Frontal cortex (tissue), 3 donors: ENCODE measurements at regions not wholly inside any gene's neighbourhood (a gene's known extent, or its start where the extent isn't known, plus 50 kb on each side); places are given as distances from the start of the nearest gene placed in this dataset.
A peak's percentile ranks its signal among the peaks of the same experiment; 100 is the strongest.

Experiments
- DNase-seq, 2 donors: peaks; one replicate each; pipeline ENCODE4 v3.0.0; 2012; ENCODE audit warnings: low spot score in 2 of 2
- FAIRE-seq: peaks from 2 replicates; lab custom pipeline; 2012; peaks lifted over from hg19 to GRCh38; lab: Jason Lieb, UNC
- donor health status: control.
- donor health status: control.
- donor health status: control.

- FAIRE-seq (no peak), DNase-seq (no peak)
Measured at GRCh38 chr9:105828171-105828570, 133.8 kb downstream of the TMEM38B start.

DNA sequence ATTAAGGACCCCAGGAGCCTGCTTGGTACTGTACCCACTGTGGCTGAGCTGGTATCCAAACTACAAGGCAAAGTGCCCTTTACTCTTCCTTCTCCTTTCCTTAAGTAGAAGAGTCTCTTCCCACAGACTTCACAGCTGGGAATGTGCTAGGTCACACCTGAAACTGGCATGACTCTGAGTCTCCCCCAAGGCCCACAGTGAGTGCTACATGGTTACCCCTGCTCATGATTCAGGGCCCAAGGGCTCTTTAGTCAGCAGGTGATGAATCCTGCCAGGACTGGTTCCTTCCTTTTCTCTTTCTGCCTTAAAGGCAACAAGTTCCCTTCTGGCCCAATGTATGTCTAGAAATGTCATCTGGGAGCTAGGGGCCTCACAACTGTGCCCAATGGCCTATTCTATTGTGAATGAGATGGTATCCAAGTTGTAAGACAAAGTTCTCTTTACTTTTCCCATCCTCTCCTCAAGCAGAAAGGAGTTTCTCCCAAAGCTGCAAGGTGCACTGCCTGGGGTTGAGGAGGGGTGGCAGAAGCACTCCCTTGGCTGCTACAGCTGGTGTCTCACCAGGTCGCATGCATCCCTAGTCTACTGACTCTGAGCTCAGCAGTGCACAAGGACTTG, 134.4 kb downstream of the TMEM38B start:
- no peak for DNase-seq
- no peak for FAIRE-seq

DNA sequence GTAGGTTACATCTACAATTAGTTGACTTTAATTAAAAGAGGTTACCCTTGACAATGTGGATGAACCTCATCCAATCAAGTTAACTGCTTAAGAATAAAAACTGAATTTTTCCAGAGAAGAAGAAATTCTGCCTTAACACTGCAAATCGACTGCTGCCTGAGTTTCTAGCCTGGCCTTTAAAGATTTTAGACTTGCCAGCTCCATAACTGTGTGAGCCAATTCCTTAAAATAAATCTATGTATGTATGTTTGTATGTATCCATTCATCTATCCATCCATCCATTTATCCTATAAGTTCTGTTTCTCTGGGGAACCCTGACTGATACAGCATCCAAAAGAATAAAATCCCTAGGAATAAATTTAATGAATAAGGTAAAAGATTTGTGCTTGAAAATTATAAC, 136.1 kb downstream of the TMEM38B start:
- no peak for DNase-seq
- FAIRE-seq, result no peak

- no peak for FAIRE-seq
- DNase-seq, result no peak
Measured at GRCh38 chr9:105832096-105832710, 137.9 kb downstream of the TMEM38B start.

GRCh38 chr9:105833271-105833975, 139.1 kb downstream of the TMEM38B start:
- DNase-seq (no peak), FAIRE-seq (no peak)

GRCh38 chr9:105834404-105834803, 140.1 kb downstream of the TMEM38B start:
- DNase-seq (no peak), FAIRE-seq (no peak)

- DNase-seq (no peak), FAIRE-seq (no peak)
Measured at GRCh38 chr9:105835721-105836120, 141.4 kb downstream of the TMEM38B start.

DNA sequence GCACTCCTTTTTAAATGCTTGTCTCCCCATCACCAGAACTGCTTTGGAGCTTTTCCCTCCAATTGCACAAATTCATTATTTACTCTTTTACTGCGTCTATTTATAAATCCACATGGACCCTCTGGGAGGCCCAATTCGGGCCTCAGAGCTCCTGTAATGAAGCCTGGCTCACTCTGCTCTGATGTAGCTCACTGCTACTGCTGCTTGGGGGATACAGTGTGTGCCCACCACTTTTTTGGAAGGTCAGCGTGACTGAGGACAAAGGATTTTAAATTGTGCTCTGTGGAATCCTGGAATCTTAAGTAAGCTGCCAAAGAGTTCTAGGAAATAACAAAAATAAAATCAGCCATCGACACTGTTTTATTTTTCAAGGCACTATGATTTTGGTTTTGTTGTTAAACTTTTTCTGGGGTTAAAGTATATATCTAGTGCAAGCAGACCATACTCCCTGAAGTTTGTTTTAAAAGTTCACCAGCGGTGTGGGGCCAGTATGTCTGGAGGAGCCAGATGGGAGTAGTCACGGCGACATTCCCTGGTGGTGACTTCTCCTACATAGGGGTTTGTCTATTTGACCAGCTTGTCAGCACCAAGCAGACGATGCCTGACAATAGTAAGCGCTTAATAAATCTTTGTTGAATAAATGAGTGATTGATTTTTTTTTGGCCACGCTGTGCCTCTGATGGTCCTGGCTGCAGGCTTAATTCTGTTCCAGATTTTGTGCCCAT, 142.8 kb downstream of the TMEM38B start:
- FAIRE-seq (no peak), DNase-seq (no peak)

GRCh38 chr9:105841562-105841961, 147.2 kb downstream of the TMEM38B start:
- FAIRE-seq, result no peak
- no peak for DNase-seq

DNA sequence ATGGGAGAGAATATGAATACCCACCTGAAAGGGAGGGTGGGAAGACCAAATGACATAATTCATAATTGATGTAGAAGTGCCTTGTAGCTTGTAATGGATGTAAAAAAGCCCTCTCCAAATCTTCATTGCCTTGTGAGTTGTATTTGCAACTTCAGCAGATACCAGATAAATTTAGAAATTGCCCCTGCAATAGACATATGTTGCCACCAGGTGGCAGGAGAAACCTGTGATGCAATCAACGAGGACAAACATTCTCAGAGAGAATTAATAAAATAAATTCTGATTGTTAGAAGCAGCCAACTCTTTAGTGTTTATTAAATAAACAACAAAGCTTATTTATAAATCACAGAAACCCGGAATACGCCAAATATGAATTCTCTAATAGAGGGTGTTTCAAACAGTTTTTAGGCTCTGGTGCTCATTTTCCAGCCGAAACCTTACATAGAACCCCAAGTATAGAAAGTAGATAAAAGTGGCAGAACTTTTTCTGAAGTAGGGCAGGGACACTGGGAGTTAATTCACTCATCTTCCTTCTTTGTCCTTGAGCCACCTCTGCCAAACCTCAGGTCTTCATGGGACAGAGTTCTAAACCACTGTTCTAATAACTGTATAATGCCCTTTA, 147.8 kb downstream of the TMEM38B start:
- FAIRE-seq, result peak; percentile 92

DNA sequence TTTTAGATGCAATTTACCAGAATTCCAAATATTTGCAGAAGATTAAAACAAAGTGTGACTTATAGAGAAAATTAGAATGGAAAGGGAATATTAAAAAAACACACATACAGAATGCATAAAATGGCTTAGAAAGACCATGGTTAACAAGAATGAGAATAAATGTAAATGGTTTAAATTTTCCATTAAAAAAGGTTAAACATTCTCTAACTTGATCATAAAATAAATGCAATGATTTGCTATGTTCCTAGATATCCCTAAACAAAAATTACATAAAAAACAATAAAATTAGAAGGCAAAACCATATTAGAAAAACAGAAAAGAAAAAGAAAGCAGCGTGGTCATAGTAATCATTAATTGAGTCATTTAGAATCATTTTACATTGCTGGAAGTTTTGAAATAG, 152.5 kb downstream of the TMEM38B start:
- DNase-seq (no peak), FAIRE-seq (peak; percentile 3)

More for the DNA sequence above, 147.8 kb downstream of the TMEM38B start:
- peak; percentile 20 to 36 for DNase-seq

GRCh38 chr9:105850852-105851500, 156.6 kb downstream of the TMEM38B start:
- no peak for DNase-seq
- no peak for FAIRE-seq

GRCh38 chr9:105854026-105854782, 159.9 kb downstream of the TMEM38B start:
- DNase-seq (no peak), FAIRE-seq (no peak)

DNA sequence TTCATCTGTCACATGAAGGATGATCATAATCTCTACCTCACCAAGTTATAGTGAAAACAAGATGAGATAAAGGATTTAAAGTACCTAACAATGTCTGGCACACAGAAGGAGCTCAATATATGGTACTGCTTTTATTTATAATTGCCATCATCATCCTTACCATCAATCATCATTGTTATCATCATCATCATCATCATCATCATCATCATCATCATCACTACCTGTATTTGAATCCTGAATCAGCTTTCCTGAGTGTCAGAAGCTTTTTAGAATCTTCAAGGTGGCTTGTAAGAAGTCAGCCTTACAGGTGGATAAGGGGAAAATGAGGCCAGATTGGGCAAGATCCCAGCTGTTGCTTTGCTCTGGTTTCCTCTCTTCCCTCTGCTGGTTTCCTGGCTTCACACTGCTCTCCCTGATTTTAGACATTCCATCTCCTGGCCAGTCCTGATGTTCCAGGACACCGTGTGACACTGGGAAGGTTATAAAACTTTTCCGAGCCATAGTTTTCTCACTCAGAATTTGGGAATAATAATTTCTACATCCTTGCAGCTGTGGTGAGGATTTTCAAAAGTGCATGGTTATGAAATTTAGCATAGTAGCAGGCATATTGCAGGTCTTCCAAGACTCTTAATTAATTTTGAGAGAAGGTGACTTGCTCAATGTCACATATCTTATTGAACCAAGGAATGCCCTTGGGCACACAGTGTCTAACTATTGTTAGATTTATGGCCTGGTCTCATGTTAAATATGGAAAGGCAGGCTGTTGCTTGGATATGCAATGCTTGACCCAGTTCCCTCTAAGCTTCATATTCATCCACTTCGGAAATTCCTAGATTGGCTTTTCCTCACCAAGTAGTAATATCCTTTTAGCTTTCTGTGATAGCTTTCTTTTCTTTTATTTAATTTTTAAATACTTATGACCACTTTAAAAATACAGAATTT, 160.7 kb downstream of the TMEM38B start:
- no peak for DNase-seq
- FAIRE-seq, result no peak

GRCh38 chr9:105855987-105856386, 161.6 kb downstream of the TMEM38B start:
- FAIRE-seq (no peak), DNase-seq (no peak)

- FAIRE-seq, result no peak
- DNase-seq, result no peak
Measured at GRCh38 chr9:105858006-105858690, 163.8 kb downstream of the TMEM38B start.

DNA sequence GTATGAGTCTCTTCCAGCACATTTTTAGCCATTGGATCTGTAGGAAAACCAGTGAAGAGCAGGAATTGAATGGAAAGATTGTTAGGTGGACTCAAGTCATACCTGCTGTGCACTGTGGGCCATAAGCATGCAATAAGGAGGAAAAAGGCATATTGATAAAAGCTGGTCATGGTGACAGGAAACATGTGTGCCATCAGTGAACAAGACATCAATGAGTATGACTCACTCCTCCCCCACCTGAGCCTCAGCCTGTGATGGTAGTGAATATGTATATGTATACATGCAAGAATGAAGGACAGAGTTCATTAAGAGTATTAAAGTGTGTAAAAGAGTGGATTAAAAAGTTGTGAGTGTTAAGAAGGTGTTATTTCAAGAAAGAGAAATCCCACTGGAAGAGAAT, 164.5 kb downstream of the TMEM38B start:
- FAIRE-seq (no peak), DNase-seq (no peak)
